IMR-90 (cell line): ENCODE measurements at regions not wholly inside any gene's neighbourhood (a gene's known extent, or its start where the extent isn't known, plus 50 kb on each side); places are given as distances from the start of the nearest gene placed in this dataset.

Experiments
- ATAC-seq: fragments of 200-7000 bp; cut with Tn5 transposase; 2 replicates; pipeline ENCODE4 v1.9.1; 2020; ENCODE audit warnings: low read depth, mild to moderate bottlenecking, moderate library complexity
- BruUV-seq: library from RNA; stranded (reverse); fragments of 400-500 nt; replicated peaks from 2 replicates; lab custom pipeline; 2021; lab: Mats Ljungman, UMichigan
- CTCF ChIA-PET: fragments of 300-600 bp; formaldehyde crosslinking; extraction: SDS; loops from one replicate; lab custom pipeline; 2021; ENCODE audit warnings: antibody characterized with exemption; lab: Yijun Ruan, JAX
- POLR2A ChIA-PET: fragments of 300-600 bp; sonication (Branson Sonifier 250); formaldehyde crosslinking; loops from one replicate; lab custom pipeline; 2022; ENCODE audit warnings: antibody characterized with exemption; ENCODE audit not compliant: unreplicated experiment; lab: Charles Lee
- DNase-seq: peaks from one replicate; pipeline ENCODE4 v3.0.0; 2013
- H2AFZ ChIP-seq: replicated peaks from 2 replicates; pipeline ENCODE3; 2013; ENCODE audit warnings: low read length, mild to moderate bottlenecking; ENCODE audit not compliant: poor library complexity
- H2AK5ac ChIP-seq: 2 replicates; pipeline ENCODE4 v1.6.1; 2013; ENCODE audit warnings: low read depth, low read length, inconsistent platforms
- H2AK9ac ChIP-seq: replicated peaks from 2 replicates; pipeline ENCODE3; 2013; ENCODE audit warnings: mild to moderate bottlenecking, low read depth, low read length, moderate library complexity; ENCODE audit not compliant: poor library complexity
- H2BK120ac ChIP-seq: 2 replicates; pipeline ENCODE4 v1.6.1; 2013; ENCODE audit warnings: low read depth, low read length, inconsistent platforms
- H2BK15ac ChIP-seq: 3 replicates; pipeline ENCODE4 v1.6.1; 2013; ENCODE audit warnings: low read depth, low read length, inconsistent platforms
- H2BK20ac ChIP-seq: 2 replicates; pipeline ENCODE4 v1.6.1; 2013; ENCODE audit warnings: low read depth, mild to moderate bottlenecking, inconsistent platforms, low read length, moderate library complexity
- H2BK5ac ChIP-seq: 2 replicates; pipeline ENCODE4 v1.6.1; 2013; ENCODE audit warnings: mild to moderate bottlenecking, low read depth, low read length, inconsistent platforms; ENCODE audit not compliant: poor library complexity, severe bottlenecking
- H3K14ac ChIP-seq: replicated peaks from 2 replicates; pipeline ENCODE4 v1.6.1; 2013; ENCODE audit warnings: low read depth, low read length, inconsistent platforms
- H3K18ac ChIP-seq: 2 replicates; pipeline ENCODE4 v1.6.1; 2013; ENCODE audit warnings: low read depth, low read length, control low read depth
- H3K23ac ChIP-seq: 2 replicates; pipeline ENCODE4 v1.6.1; 2013; ENCODE audit warnings: low read depth, low read length, inconsistent platforms
- H3K27ac ChIP-seq: 2 replicates; pipeline ENCODE4 v1.5.1; 2013; ENCODE audit warnings: mild to moderate bottlenecking, control low read depth, low read length; ENCODE audit not compliant: insufficient read depth
- H3K27me3 ChIP-seq: 2 replicates; pipeline ENCODE4 v1.6.1; 2013; ENCODE audit warnings: low read length; ENCODE audit not compliant: control insufficient read depth, insufficient read depth
- H3K36me3 ChIP-seq: 2 replicates; pipeline ENCODE4 v1.6.1; 2013; ENCODE audit warnings: low read length, mixed read lengths; ENCODE audit not compliant: control insufficient read depth, insufficient read depth
- H3K4ac ChIP-seq: 2 replicates; pipeline ENCODE4 v1.6.1; 2013; ENCODE audit warnings: low read depth, low read length, inconsistent platforms
- H3K4me1 ChIP-seq: 2 replicates; pipeline ENCODE4 v1.6.1; 2013; ENCODE audit warnings: low read length, mixed read lengths; ENCODE audit not compliant: control insufficient read depth, insufficient read depth
- H3K4me2 ChIP-seq: 2 replicates; pipeline ENCODE4 v1.6.1; 2013; ENCODE audit warnings: low read depth, mild to moderate bottlenecking, control low read depth, low read length, moderate library complexity
- H3K4me3 ChIP-seq: 2 replicates; pipeline ENCODE4 v1.5.1; 2013; ENCODE audit warnings: low read depth, mild to moderate bottlenecking, control low read depth, low read length, moderate library complexity; ENCODE audit not compliant: insufficient read depth
- H3K56ac ChIP-seq: 2 replicates; pipeline ENCODE4 v1.6.1; 2013; ENCODE audit warnings: low read length, inconsistent platforms; ENCODE audit not compliant: insufficient read depth; ENCODE audit errors: extremely low read depth
- H3K79me1 ChIP-seq, 2 experiments: 2 replicates each; pipeline ENCODE4 v1.6.1; 2013; ENCODE audit warnings: low read length in 2 of 2, inconsistent platforms in 1 of 2, low read depth in 1 of 2
- H3K9ac ChIP-seq: 2 replicates; pipeline ENCODE4 v1.6.1; 2013; ENCODE audit warnings: low read depth, low read length, control low read depth
- H3K9me1 ChIP-seq: 2 replicates; pipeline ENCODE4 v1.6.1; 2013; ENCODE audit warnings: low read length, inconsistent platforms; ENCODE audit not compliant: insufficient read depth
- H3K9me3 ChIP-seq: 2 replicates; pipeline ENCODE4 v1.6.1; 2013; ENCODE audit warnings: low read length; ENCODE audit not compliant: control insufficient read depth, insufficient read depth
- H4K20me1 ChIP-seq: 2 replicates; pipeline ENCODE4 v1.6.1; 2013; ENCODE audit warnings: low read length, inconsistent platforms; ENCODE audit not compliant: insufficient read depth
- H4K5ac ChIP-seq: 2 replicates; pipeline ENCODE4 v1.6.1; 2013; ENCODE audit warnings: mild to moderate bottlenecking, low read depth, low read length, control low read depth
- H4K8ac ChIP-seq, 2 experiments: 2 replicates each; pipeline ENCODE4 v1.6.1; 2013; ENCODE audit warnings: low read depth in 2 of 2, low read length in 2 of 2, control low read depth in 1 of 2, inconsistent platforms in 1 of 2
- H4K91ac ChIP-seq: 2 replicates; pipeline ENCODE4 v1.6.1; 2013; ENCODE audit warnings: low read depth, low read length, inconsistent platforms; ENCODE audit not compliant: insufficient read depth
- CEBPB ChIP-seq: IDR thresholded peaks from 2 replicates; pipeline ENCODE4 v1.6.1; 2012; ENCODE audit warnings: low read depth, low read length, improper control_type of control experiment
- CHD1 ChIP-seq: IDR thresholded peaks from 2 replicates; pipeline ENCODE4 v1.6.1; 2012; ENCODE audit warnings: low read depth, low read length, improper control_type of control experiment
- FOS ChIP-seq: fragments of 150-350 bp; IDR thresholded peaks from 2 replicates; pipeline ENCODE4 v1.6.1; 2016; ENCODE audit warnings: low read depth, low read length
- MAFK ChIP-seq: IDR thresholded peaks from 2 replicates; pipeline ENCODE4 v1.6.1; 2012; ENCODE audit warnings: low read depth, low read length, improper control_type of control experiment
- MAZ ChIP-seq: IDR thresholded peaks from 2 replicates; pipeline ENCODE4 v1.6.1; 2012; ENCODE audit warnings: low read depth, mild to moderate bottlenecking, low read length, improper control_type of control experiment, moderate library complexity, borderline replicate concordance
- MXI1 ChIP-seq: IDR thresholded peaks from 2 replicates; pipeline ENCODE4 v1.6.1; 2012; ENCODE audit warnings: low read depth, mild to moderate bottlenecking, low read length, moderate library complexity, borderline replicate concordance
- NFE2L2 ChIP-seq: fragments of 150-350 bp; IDR thresholded peaks from 2 replicates; pipeline ENCODE4 v1.6.1; 2016; ENCODE audit warnings: low read depth, mild to moderate bottlenecking, low read length
- RAD21 ChIP-seq: IDR thresholded peaks from 2 replicates; pipeline ENCODE4 v1.6.1; 2012; ENCODE audit warnings: low read length, improper control_type of control experiment
- RFX5 ChIP-seq: IDR thresholded peaks from 2 replicates; pipeline ENCODE4 v1.8.0; 2012; ENCODE audit warnings: low read depth, mild to moderate bottlenecking, low read length, moderate library complexity
- SMC3 ChIP-seq: fragments of 150-350 bp; IDR thresholded peaks from 2 replicates; pipeline ENCODE4 v1.6.1; 2016; ENCODE audit warnings: low read depth, mild to moderate bottlenecking, antibody characterized with exemption, low read length, moderate library complexity
- WGBS, 2 experiments: methylation state at CpG; one replicate each; pipeline versions ENCODE4 v1.1.5 to v1.1.7; 2013; ENCODE audit warnings: missing lambda C conversion rate in 2 of 2; ENCODE audit not compliant: insufficient read length in 1 of 2; ENCODE audit errors: extremely low coverage in 2 of 2; 5-methylcytosine and 5-hydroxymethylcytosine counted together
- dilution Hi-C: fragments of 300-500 bp; cut with HindIII; formaldehyde crosslinking; loops from one replicate; pipeline ENCODE4 v1.14.3; 2018; ENCODE audit warnings: low sequenced_read_pairs; ENCODE audit not compliant: unreplicated experiment
- in situ Hi-C: fragments of 300-500 bp; cut with MboI; formaldehyde crosslinking; loops from 3 replicates; pipeline ENCODE4 v1.14.3; 2019; ENCODE audit warnings: low sequenced_read_pairs, inconsistent platforms, mixed read lengths
- intact Hi-C: fragments of 100-400 bp; cut with micrococcal nuclease; formaldehyde crosslinking; loops from 2 replicates; pipeline ENCODE4 v1.10.0; 2022
- TF ChIP-seq, protein P1 (sequence below): fragments of 150-350 bp; IDR thresholded peaks from 2 replicates; pipeline ENCODE4 v1.6.1; 2017; ENCODE audit warnings: mild to moderate bottlenecking, antibody characterized with exemption, low read length, low read depth
- TF ChIP-seq, protein P2 (sequence below): fragments of 150-350 bp; IDR thresholded peaks from 2 replicates; pipeline ENCODE4 v1.6.1; 2016; ENCODE audit warnings: low read depth, mild to moderate bottlenecking, low read length, moderate library complexity, borderline replicate concordance
- TF ChIP-seq, protein P3 (sequence below): conservative IDR thresholded peaks from 2 replicates; pipeline ENCODE4 v1.5.1; 2012; ENCODE audit warnings: mild to moderate bottlenecking, low read depth, low read length, improper control_type of control experiment

DNA sequence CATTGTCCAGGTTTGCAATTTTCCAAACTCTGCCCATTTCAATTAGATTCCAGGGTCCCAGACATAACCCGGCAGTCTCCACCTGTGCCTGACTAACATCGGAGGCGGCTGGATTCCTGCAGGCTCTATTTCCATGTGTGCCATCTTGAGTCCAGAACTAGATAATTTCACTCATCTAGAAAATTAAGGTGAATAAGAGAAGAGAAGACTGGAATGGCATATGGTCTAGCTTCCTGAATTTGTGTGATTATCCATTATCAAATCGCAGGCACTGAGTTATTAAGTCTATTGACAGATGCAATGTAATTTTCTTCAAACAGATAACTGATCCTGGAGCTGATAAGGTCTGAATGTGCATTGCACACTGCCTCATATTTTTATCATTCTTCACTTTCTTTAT lies 305.2 kb downstream of the ETAA1 start:
- TF ChIP-seq MAFK (no peak), NFE2L2 (no peak), RAD21 (no peak), MAZ (no peak), CEBPB (no peak), SMC3 (no peak), FOS (no peak), RFX5 (no peak), CHD1 (no peak), MXI1 (no peak)
- TF ChIP-seq, protein P1, sequence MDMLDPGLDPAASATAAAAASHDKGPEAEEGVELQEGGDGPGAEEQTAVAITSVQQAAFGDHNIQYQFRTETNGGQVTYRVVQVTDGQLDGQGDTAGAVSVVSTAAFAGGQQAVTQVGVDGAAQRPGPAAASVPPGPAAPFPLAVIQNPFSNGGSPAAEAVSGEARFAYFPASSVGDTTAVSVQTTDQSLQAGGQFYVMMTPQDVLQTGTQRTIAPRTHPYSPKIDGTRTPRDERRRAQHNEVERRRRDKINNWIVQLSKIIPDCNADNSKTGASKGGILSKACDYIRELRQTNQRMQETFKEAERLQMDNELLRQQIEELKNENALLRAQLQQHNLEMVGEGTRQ, result no peak
- TF ChIP-seq, protein P2, sequence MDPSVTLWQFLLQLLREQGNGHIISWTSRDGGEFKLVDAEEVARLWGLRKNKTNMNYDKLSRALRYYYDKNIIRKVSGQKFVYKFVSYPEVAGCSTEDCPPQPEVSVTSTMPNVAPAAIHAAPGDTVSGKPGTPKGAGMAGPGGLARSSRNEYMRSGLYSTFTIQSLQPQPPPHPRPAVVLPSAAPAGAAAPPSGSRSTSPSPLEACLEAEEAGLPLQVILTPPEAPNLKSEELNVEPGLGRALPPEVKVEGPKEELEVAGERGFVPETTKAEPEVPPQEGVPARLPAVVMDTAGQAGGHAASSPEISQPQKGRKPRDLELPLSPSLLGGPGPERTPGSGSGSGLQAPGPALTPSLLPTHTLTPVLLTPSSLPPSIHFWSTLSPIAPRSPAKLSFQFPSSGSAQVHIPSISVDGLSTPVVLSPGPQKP, result no peak
- TF ChIP-seq, protein P3, sequence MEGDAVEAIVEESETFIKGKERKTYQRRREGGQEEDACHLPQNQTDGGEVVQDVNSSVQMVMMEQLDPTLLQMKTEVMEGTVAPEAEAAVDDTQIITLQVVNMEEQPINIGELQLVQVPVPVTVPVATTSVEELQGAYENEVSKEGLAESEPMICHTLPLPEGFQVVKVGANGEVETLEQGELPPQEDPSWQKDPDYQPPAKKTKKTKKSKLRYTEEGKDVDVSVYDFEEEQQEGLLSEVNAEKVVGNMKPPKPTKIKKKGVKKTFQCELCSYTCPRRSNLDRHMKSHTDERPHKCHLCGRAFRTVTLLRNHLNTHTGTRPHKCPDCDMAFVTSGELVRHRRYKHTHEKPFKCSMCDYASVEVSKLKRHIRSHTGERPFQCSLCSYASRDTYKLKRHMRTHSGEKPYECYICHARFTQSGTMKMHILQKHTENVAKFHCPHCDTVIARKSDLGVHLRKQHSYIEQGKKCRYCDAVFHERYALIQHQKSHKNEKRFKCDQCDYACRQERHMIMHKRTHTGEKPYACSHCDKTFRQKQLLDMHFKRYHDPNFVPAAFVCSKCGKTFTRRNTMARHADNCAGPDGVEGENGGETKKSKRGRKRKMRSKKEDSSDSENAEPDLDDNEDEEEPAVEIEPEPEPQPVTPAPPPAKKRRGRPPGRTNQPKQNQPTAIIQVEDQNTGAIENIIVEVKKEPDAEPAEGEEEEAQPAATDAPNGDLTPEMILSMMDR, result no peak
- no peak overlapping the region for H3K27ac ChIP-seq
- no peak overlapping the region for H2BK120ac ChIP-seq
- no peaks in the 10 kb centered on the region for H3K9me1 ChIP-seq
- H3K18ac ChIP-seq, result no peak overlapping the region
- no peaks in the 10 kb centered on the region for H3K27me3 ChIP-seq
- no TSS peak for BruUV-seq
- no peak overlapping the region for H3K14ac ChIP-seq
- no peak for DNase-seq
- intact Hi-C loops, result no loop called here
- H3K36me3 ChIP-seq, result no peaks in the 10 kb centered on the region
- no peaks in the 10 kb centered on the region for H3K4me1 ChIP-seq
- no peak overlapping the region for H2BK5ac ChIP-seq
- no peak overlapping the region for H3K4me3 ChIP-seq
- H3K79me1 ChIP-seq, result no peaks in the 10 kb centered on the region
- dilution Hi-C loops, result no loop called here
- in situ Hi-C loops, result no loop called here
- H4K5ac ChIP-seq, result no peak overlapping the region
- no peak overlapping the region for H2AK5ac ChIP-seq
- POLR2A ChIA-PET, result no interaction called here
- no peak for ATAC-seq
- WGBS, 2 experiments, result no CpG with 5 or more reads among the region's 4 CpGs
- H3K9ac ChIP-seq, result no peak overlapping the region
- H4K8ac ChIP-seq, result no peak overlapping the region
- H2AFZ ChIP-seq, result no peak overlapping the region
- H2BK20ac ChIP-seq, result no peak overlapping the region
- no peak overlapping the region for H3K23ac ChIP-seq
- no peak overlapping the region for H2AK9ac ChIP-seq
- H4K91ac ChIP-seq, result no peak overlapping the region
- CTCF ChIA-PET, result interaction anchor here (0.7 kb wide), 1 partner anchor 9 kb away, joined by 3 read pairs; no protein-coding TSS in a partner anchor
- H2BK15ac ChIP-seq, result no peak overlapping the region
- H3K56ac ChIP-seq, result no peak overlapping the region
- H4K20me1 ChIP-seq, result no peaks in the 10 kb centered on the region
- no peaks in the 10 kb centered on the region for H3K9me3 ChIP-seq
- no peak overlapping the region for H3K4me2 ChIP-seq
- H3K4ac ChIP-seq, result no peak overlapping the region
